ENCODE measurements at regions not wholly inside any gene's neighbourhood (a gene's known extent, or its start where the extent isn't known, plus 50 kb on each side); places are given as distances from the start of the nearest gene placed in this dataset.

- no peak overlapping the region for H3K27ac Mint-ChIP-seq (ENCODE audit: unreplicated experiment)
- H3K27me3 Mint-ChIP-seq (ENCODE audit: unreplicated experiment) = peaks cover 2% of the 10 kb centered on the region
- no peak for DNase-seq (ENCODE audit: low spot score)
- H3K36me3 Mint-ChIP-seq (ENCODE audit: low read depth, unreplicated experiment) = no peaks in the 10 kb centered on the region
- peaks cover 38% of the 10 kb centered on the region for H3K4me1 Mint-ChIP-seq (ENCODE audit: unreplicated experiment)
- H3K4me3 Mint-ChIP-seq (ENCODE audit: unreplicated experiment) = no peak overlapping the region
- TF ChIP-seq CTCF (IDR thresholded peaks at IDR 0.05; ENCODE audit: unreplicated experiment) = no peak
- H3K9me3 Mint-ChIP-seq (ENCODE audit: unreplicated experiment) = no peaks in the 10 kb centered on the region
Observed at GRCh38 chr17:73795730-73796129, 151.5 kb upstream of the SDK2 start.

- no peaks in the 10 kb centered on the region for H3K36me3 Mint-ChIP-seq (ENCODE audit: low read depth, unreplicated experiment)
- H3K27me3 Mint-ChIP-seq (ENCODE audit: unreplicated experiment) = peaks cover 2% of the 10 kb centered on the region
- no peak overlapping the region for H3K4me3 Mint-ChIP-seq (ENCODE audit: unreplicated experiment)
- H3K9me3 Mint-ChIP-seq (ENCODE audit: unreplicated experiment) = no peaks in the 10 kb centered on the region
- H3K27ac Mint-ChIP-seq (ENCODE audit: unreplicated experiment) = no peak overlapping the region
- TF ChIP-seq CTCF (IDR thresholded peaks at IDR 0.05; ENCODE audit: unreplicated experiment) = no peak
- peaks cover 40% of the 10 kb centered on the region for H3K4me1 Mint-ChIP-seq (ENCODE audit: unreplicated experiment)
- no peak for DNase-seq (ENCODE audit: low spot score)
Observed at GRCh38 chr17:73797594-73798110, 153.4 kb upstream of the SDK2 start.

GRCh38 chr17:73798111-73798748, 154.0 kb upstream of the SDK2 start:
- Mint-ChIP-seq H3K27ac (ENCODE audit: unreplicated experiment) (no peak overlapping the region), H3K36me3 (ENCODE audit: low read depth, unreplicated experiment) (no peaks in the 10 kb centered on the region), H3K27me3 (ENCODE audit: unreplicated experiment) (no peaks in the 10 kb centered on the region), H3K4me1 (ENCODE audit: unreplicated experiment) (peaks cover 35% of the 10 kb centered on the region), H3K4me3 (ENCODE audit: unreplicated experiment) (no peak overlapping the region), H3K9me3 (ENCODE audit: unreplicated experiment) (no peaks in the 10 kb centered on the region)
- no peak for TF ChIP-seq CTCF (IDR thresholded peaks at IDR 0.05; ENCODE audit: unreplicated experiment)
- DNase-seq (ENCODE audit: low spot score) = no peak

- Mint-ChIP-seq H3K9me3 (ENCODE audit: unreplicated experiment) (no peaks in the 10 kb centered on the region), H3K4me3 (ENCODE audit: unreplicated experiment) (no peak overlapping the region), H3K27ac (ENCODE audit: unreplicated experiment) (no peak overlapping the region), H3K27me3 (ENCODE audit: unreplicated experiment) (no peaks in the 10 kb centered on the region), H3K36me3 (ENCODE audit: low read depth, unreplicated experiment) (no peaks in the 10 kb centered on the region), H3K4me1 (ENCODE audit: unreplicated experiment) (peaks cover 28% of the 10 kb centered on the region)
- no peak for TF ChIP-seq CTCF (IDR thresholded peaks at IDR 0.05; ENCODE audit: unreplicated experiment)
- DNase-seq (ENCODE audit: low spot score) = no peak
Observed at GRCh38 chr17:73799096-73799495, 154.9 kb upstream of the SDK2 start.

DNA sequence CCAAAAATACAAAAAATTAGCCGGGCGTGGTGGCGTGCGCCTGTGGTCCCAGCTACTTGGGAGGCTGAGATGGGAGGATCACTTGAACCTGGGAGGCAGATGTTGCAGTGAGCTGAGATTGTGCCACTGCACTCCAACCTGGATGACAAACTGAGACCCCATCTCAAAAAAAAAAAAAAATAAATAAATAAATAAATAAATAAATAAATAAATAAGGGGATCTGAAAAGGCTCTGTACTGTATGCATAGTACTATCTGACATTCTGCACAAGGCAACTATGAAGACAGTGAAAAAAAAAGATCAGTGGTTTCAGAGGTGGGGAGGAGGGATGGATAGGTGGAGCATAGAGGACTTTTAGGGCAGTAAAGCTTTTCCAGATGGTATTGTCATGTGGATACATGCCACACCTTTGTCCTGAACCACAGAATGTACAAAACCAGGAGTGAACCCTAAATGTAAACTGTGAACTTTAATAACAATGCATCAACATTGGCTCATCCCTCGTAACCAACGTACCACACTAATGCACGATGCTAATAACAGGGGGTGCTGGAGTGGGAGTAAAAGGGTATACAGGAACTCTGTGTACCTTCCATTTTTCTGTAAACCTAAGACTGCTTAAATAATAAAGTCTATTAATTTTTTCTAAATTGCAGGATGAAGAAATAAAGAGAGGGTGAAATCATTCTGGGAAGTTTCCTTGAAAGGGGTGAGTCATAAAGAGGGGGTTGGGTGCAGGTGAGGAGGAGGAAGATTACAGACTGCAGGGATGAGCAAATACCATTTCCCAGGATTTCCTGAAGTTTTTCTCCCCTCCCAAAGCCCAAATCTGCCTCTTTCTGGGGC, 155.8 kb upstream of the SDK2 start:
- Mint-ChIP-seq H3K9me3 (ENCODE audit: unreplicated experiment) (no peaks in the 10 kb centered on the region), H3K4me1 (ENCODE audit: unreplicated experiment) (peaks cover 19% of the 10 kb centered on the region), H3K36me3 (ENCODE audit: low read depth, unreplicated experiment) (no peaks in the 10 kb centered on the region), H3K4me3 (ENCODE audit: unreplicated experiment) (no peak overlapping the region), H3K27me3 (ENCODE audit: unreplicated experiment) (no peaks in the 10 kb centered on the region), H3K27ac (ENCODE audit: unreplicated experiment) (no peak overlapping the region)
- no peak for TF ChIP-seq CTCF (IDR thresholded peaks at IDR 0.05; ENCODE audit: unreplicated experiment)
- DNase-seq (ENCODE audit: low spot score) = no peak

All from endothelial cell (in vitro differentiated cells).